H1 (cell line): ENCODE measurements at regions not wholly inside any gene's neighbourhood (a gene's known extent, or its start where the extent isn't known, plus 50 kb on each side); places are given as distances from the start of the nearest gene placed in this dataset.

Experiments
- ATF2 ChIP-seq: IDR thresholded peaks from 2 replicates; pipeline ENCODE4 v1.6.1; 2012; ENCODE audit warnings: low read length, inconsistent platforms
- BRCA1 ChIP-seq: IDR thresholded peaks from 2 replicates; pipeline ENCODE4 v1.6.1; 2012; ENCODE audit warnings: low read depth, low read length, improper control_type of control experiment
- GTF2F1 ChIP-seq: IDR thresholded peaks from 2 replicates; pipeline ENCODE4 v1.6.1; 2012; ENCODE audit warnings: low read depth, low read length, improper control_type of control experiment, borderline replicate concordance
- NRF1 ChIP-seq: IDR thresholded peaks from 2 replicates; pipeline ENCODE4 v1.6.1; 2011; ENCODE audit warnings: mild to moderate bottlenecking, low read depth, low read length, improper control_type of control experiment
- SAP30 ChIP-seq: fragments of 300-600 bp; sonication (generic); IDR thresholded peaks from 2 replicates; pipeline ENCODE4 v1.7.1; 2012; ENCODE audit warnings: low read length, moderate library complexity, mild to moderate bottlenecking, inconsistent platforms; ENCODE audit not compliant: insufficient read depth, insufficient replicate concordance
- SP4 ChIP-seq: IDR thresholded peaks from 2 replicates; pipeline ENCODE4 v1.6.1; 2012; ENCODE audit warnings: low read length, inconsistent platforms
- TAF1 ChIP-seq: IDR thresholded peaks from 2 replicates; pipeline ENCODE4 v1.6.1; 2011; ENCODE audit warnings: mild to moderate bottlenecking, low read depth, low read length

GRCh38 chr2:236367506-236368289 is 103.5 kb upstream of the ASB18 start (continued):
- TF ChIP-seq NRF1, result no peak
- TF ChIP-seq ATF2, result no peak
- no peak for TF ChIP-seq TAF1
- no peak for TF ChIP-seq BRCA1
- no peak for TF ChIP-seq SP4
- no peak for TF ChIP-seq GTF2F1
- TF ChIP-seq SAP30, result no peak
